SU-DHL-6 (cell line): ENCODE measurements at regions not wholly inside any gene's neighbourhood (a gene's known extent, or its start where the extent isn't known, plus 50 kb on each side); places are given as distances from the start of the nearest gene placed in this dataset.

Experiments
- EZH2phosphoT487 ChIP-seq: fragments of 200-600 bp; sonication (generic), shearing (Covaris generic); conservative IDR thresholded peaks from 2 replicates; pipeline ENCODE4 v1.6.1; 2018; ENCODE audit warnings: mild to moderate bottlenecking, antibody characterized with exemption, low read length, moderate library complexity, mixed read lengths
- TF ChIP-seq, protein P1 (sequence below): fragments of 200-600 bp; sonication (generic); IDR thresholded peaks from one replicate; pipeline ENCODE4 v1.5.1; 2017; ENCODE audit warnings: antibody characterized with exemption, mild to moderate bottlenecking, low read length, moderate library complexity; ENCODE audit not compliant: insufficient read depth, poor library complexity, severe bottlenecking

GRCh38 chrX:45992402-45993123, 552.7 kb downstream of the ZNF674 start:
- TF ChIP-seq, protein P1, sequence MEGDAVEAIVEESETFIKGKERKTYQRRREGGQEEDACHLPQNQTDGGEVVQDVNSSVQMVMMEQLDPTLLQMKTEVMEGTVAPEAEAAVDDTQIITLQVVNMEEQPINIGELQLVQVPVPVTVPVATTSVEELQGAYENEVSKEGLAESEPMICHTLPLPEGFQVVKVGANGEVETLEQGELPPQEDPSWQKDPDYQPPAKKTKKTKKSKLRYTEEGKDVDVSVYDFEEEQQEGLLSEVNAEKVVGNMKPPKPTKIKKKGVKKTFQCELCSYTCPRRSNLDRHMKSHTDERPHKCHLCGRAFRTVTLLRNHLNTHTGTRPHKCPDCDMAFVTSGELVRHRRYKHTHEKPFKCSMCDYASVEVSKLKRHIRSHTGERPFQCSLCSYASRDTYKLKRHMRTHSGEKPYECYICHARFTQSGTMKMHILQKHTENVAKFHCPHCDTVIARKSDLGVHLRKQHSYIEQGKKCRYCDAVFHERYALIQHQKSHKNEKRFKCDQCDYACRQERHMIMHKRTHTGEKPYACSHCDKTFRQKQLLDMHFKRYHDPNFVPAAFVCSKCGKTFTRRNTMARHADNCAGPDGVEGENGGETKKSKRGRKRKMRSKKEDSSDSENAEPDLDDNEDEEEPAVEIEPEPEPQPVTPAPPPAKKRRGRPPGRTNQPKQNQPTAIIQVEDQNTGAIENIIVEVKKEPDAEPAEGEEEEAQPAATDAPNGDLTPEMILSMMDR: no peak
- no peak for TF ChIP-seq EZH2phosphoT487
